ENCODE measurements at regions not wholly inside any gene's neighbourhood (a gene's known extent, or its start where the extent isn't known, plus 50 kb on each side); places are given as distances from the start of the nearest gene placed in this dataset.

DNA sequence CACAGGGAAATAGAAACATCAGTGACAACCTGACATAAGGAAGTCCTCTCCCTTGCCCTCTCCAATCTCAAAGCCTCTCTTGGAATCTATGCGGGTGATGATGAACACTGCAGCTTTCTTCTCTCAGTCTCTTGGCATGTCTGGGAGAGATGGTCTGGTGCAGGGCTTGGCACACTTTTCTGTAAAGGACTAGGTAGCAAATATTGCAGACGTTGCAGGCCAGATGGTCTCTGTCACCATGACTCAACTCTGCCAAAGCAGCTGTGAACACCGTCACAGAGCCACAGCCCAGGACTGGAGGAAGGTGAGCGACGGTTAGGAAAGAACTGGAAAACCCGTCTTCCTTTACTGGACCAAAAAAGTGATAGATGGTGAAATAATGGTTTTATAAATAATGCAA lies 591.0 kb upstream of the TMEM132C start:
- no peak overlapping the region for H2BK5ac ChIP-seq (ENCODE audit: insufficient read length, low read length)
- DNase-seq, result no peak
- H3K4me1 ChIP-seq (ENCODE audit: insufficient read depth, low read length), result no peaks in the 10 kb centered on the region
- Mint-ChIP-seq H3K36me3 (ENCODE audit: insufficient read depth in 1 of 3, low read depth in 3 of 3) (no peaks in the 10 kb centered on the region), H3K27ac (no peak overlapping the region), H3K9me3 (no peaks in the 10 kb centered on the region), H3K27me3 (ENCODE audit: low read depth) (peaks cover 10% of the 10 kb centered on the region), H3K4me3 (no peak overlapping the region), H3K4me1 (peaks cover 12 to 22% of the 10 kb centered on the region in 2 experiments)
- H2AK5ac ChIP-seq (ENCODE audit: insufficient read length, low read length), result no peak overlapping the region
- H3K27ac ChIP-seq (ENCODE audit: insufficient read length, low read depth, low read length), result no peak overlapping the region
- H3K18ac ChIP-seq (ENCODE audit: insufficient read length, low read depth, low read length), result no peak overlapping the region
- TF ChIP-seq, protein P1, sequence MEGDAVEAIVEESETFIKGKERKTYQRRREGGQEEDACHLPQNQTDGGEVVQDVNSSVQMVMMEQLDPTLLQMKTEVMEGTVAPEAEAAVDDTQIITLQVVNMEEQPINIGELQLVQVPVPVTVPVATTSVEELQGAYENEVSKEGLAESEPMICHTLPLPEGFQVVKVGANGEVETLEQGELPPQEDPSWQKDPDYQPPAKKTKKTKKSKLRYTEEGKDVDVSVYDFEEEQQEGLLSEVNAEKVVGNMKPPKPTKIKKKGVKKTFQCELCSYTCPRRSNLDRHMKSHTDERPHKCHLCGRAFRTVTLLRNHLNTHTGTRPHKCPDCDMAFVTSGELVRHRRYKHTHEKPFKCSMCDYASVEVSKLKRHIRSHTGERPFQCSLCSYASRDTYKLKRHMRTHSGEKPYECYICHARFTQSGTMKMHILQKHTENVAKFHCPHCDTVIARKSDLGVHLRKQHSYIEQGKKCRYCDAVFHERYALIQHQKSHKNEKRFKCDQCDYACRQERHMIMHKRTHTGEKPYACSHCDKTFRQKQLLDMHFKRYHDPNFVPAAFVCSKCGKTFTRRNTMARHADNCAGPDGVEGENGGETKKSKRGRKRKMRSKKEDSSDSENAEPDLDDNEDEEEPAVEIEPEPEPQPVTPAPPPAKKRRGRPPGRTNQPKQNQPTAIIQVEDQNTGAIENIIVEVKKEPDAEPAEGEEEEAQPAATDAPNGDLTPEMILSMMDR (conservative IDR thresholded peaks at IDR 0.05), result no peak
- no peak overlapping the region for H2BK15ac ChIP-seq (ENCODE audit: low read depth, low read length)
- no peaks in the 10 kb centered on the region for H3K27me3 ChIP-seq (ENCODE audit: insufficient read depth, low read length)
- no peak overlapping the region for H4K8ac ChIP-seq (replicated peaks; ENCODE audit: insufficient read length, low read depth, low read length)
- no peak overlapping the region for H4K91ac ChIP-seq (ENCODE audit: insufficient read length, low read depth, low read length)
- no peaks in the 10 kb centered on the region for H4K20me1 ChIP-seq (ENCODE audit: control insufficient read depth, insufficient read depth, insufficient read length)
- no peaks in the 10 kb centered on the region for H3K9me3 ChIP-seq (ENCODE audit: control insufficient read depth, low read depth, low read length)
- no peak overlapping the region for H3T11ph ChIP-seq (ENCODE audit: low read length)
- no peaks in the 10 kb centered on the region for H3K79me1 ChIP-seq (ENCODE audit: insufficient read depth, low read depth, low read length, poor library complexity, severe bottlenecking)
- no peak overlapping the region for H3K14ac ChIP-seq (ENCODE audit: insufficient read depth, low read length)
- no peak overlapping the region for H2BK12ac ChIP-seq (ENCODE audit: insufficient read length, low read depth, low read length)
- no peak overlapping the region for H3K4ac ChIP-seq (ENCODE audit: low read depth, low read length)
- no peak overlapping the region for H3K4me2 ChIP-seq (ENCODE audit: insufficient read depth, insufficient read length, low read length)
- no peaks in the 10 kb centered on the region for H3K79me2 ChIP-seq (ENCODE audit: insufficient read depth, low read length)
- WGBS (ENCODE audit: extremely low coverage, insufficient read length, low lambda C conversion rate), result no CpG with 5 or more reads among the region's 6 CpGs
- H3K23me2 ChIP-seq (ENCODE audit: insufficient read length, low read depth, low read length, poor library complexity, severe bottlenecking), result no peaks in the 10 kb centered on the region
- H2BK20ac ChIP-seq (ENCODE audit: low read depth, low read length, poor library complexity, severe bottlenecking), result no peak overlapping the region
- H2AFZ ChIP-seq (ENCODE audit: low read length), result no peak overlapping the region
- H3K56ac ChIP-seq (ENCODE audit: insufficient read length, low read depth, low read length), result no peak overlapping the region
- H4K5ac ChIP-seq (ENCODE audit: insufficient read length, low read depth, low read length), result no peak overlapping the region
- no peak overlapping the region for H2BK120ac ChIP-seq (ENCODE audit: low read depth, low read length, poor library complexity, severe bottlenecking)
- no peak overlapping the region for H3K9ac ChIP-seq (ENCODE audit: extremely low read depth, insufficient read length, low read length)
- no peak overlapping the region for H3K23ac ChIP-seq (ENCODE audit: insufficient read length, low read depth, low read length)

Data from H9 (cell line).